Glomerular endothelial cell (primary cell): ENCODE measurements at regions not wholly inside any gene's neighbourhood (a gene's known extent, or its start where the extent isn't known, plus 50 kb on each side); places are given as distances from the start of the nearest gene placed in this dataset.
"Not testable (repeated sequence)": the region's sequence is repeated elsewhere in the genome, so short reads cannot be mapped to it uniquely, and the experiment has no call there.

Source experiments
- DNase-seq: peaks from one replicate; pipeline ENCODE4 v3.0.0-alpha.2; 2011; ENCODE audit warnings: low read depth, low spot score; ENCODE audit errors: extremely low read depth

GRCh38 chr14:86363576-86363975 is 833.6 kb downstream of the FLRT2 start:
- no peak for DNase-seq

GRCh38 chr14:86363047-86363446 is 833.1 kb downstream of the FLRT2 start:
- no peak for DNase-seq

- no peak for DNase-seq
Observed at GRCh38 chr14:86357876-86358275, 827.9 kb downstream of the FLRT2 start.

GRCh38 chr14:86357119-86357518 is 827.2 kb downstream of the FLRT2 start:
- DNase-seq = no peak

- DNase-seq = no peak
Observed at GRCh38 chr14:86346818-86347384, 817.0 kb downstream of the FLRT2 start.

GRCh38 chr14:86334355-86334754 is 804.4 kb downstream of the FLRT2 start:
- no peak for DNase-seq

GRCh38 chr14:86333493-86333892 is 803.5 kb downstream of the FLRT2 start:
- no peak for DNase-seq

GRCh38 chr14:86331341-86331740 is 801.4 kb downstream of the FLRT2 start:
- no peak for DNase-seq

- no peak for DNase-seq
Observed at GRCh38 chr14:86321151-86321550, 791.2 kb downstream of the FLRT2 start.

- not testable (repeated sequence) for DNase-seq
Observed at GRCh38 chr14:86312154-86312665, 782.3 kb downstream of the FLRT2 start.

- DNase-seq = no peak
Observed at GRCh38 chr14:86311151-86311550, 781.2 kb downstream of the FLRT2 start.

- no peak for DNase-seq
Observed at GRCh38 chr14:86310611-86311010, 780.7 kb downstream of the FLRT2 start.

GRCh38 chr14:86310148-86310547 is 780.2 kb downstream of the FLRT2 start:
- DNase-seq = no peak

GRCh38 chr14:86305058-86305457 is 775.1 kb downstream of the FLRT2 start:
- no peak for DNase-seq

GRCh38 chr14:86299994-86300393 is 770.0 kb downstream of the FLRT2 start:
- DNase-seq = no peak

GRCh38 chr14:86296173-86296572 is 766.2 kb downstream of the FLRT2 start:
- no peak for DNase-seq

- no peak for DNase-seq
Observed at GRCh38 chr14:86288336-86288735, 758.4 kb downstream of the FLRT2 start.

- DNase-seq = no peak
Observed at GRCh38 chr14:86279405-86279804, 749.5 kb downstream of the FLRT2 start.

- DNase-seq = no peak
Observed at GRCh38 chr14:86257973-86258372, 728.0 kb downstream of the FLRT2 start.

- DNase-seq = no peak
Observed at GRCh38 chr14:86243158-86243557, 713.2 kb downstream of the FLRT2 start.

- DNase-seq = no peak
Observed at GRCh38 chr14:86237733-86238132, 707.8 kb downstream of the FLRT2 start.

- DNase-seq = no peak
Observed at GRCh38 chr14:86221755-86222154, 691.8 kb downstream of the FLRT2 start.

GRCh38 chr14:86221000-86221399 is 691.1 kb downstream of the FLRT2 start:
- no peak for DNase-seq
